ENCODE measurements at regions not wholly inside any gene's neighbourhood (a gene's known extent, or its start where the extent isn't known, plus 50 kb on each side); places are given as distances from the start of the nearest gene placed in this dataset.
"Not testable (repeated sequence)": the region's sequence is repeated elsewhere in the genome, so short reads cannot be mapped to it uniquely, and the experiment has no call there.

GRCh38 chr5:120326651-120327050 lies 137.4 kb upstream of the PRR16 start:
- no peak for DNase-seq (ENCODE audit: low spot score)

- DNase-seq (ENCODE audit: low spot score), result no peak
These were observed 136.9 kb upstream of the PRR16 start for GRCh38 chr5:120327180-120327579.

GRCh38 chr5:120329095-120329494 lies 135.0 kb upstream of the PRR16 start:
- DNase-seq (ENCODE audit: low spot score), result no peak

GRCh38 chr5:120330558-120330957 lies 133.5 kb upstream of the PRR16 start:
- DNase-seq (ENCODE audit: low spot score), result peak; percentile 5

GRCh38 chr5:120344181-120344580 lies 119.9 kb upstream of the PRR16 start:
- no peak for DNase-seq (ENCODE audit: low spot score)

GRCh38 chr5:120345947-120346346 lies 118.2 kb upstream of the PRR16 start:
- no peak for DNase-seq (ENCODE audit: low spot score)

- DNase-seq (ENCODE audit: low spot score), result not testable (repeated sequence)
These were observed 113.0 kb upstream of the PRR16 start for GRCh38 chr5:120351071-120351470.

GRCh38 chr5:120354126-120354525 lies 110.0 kb upstream of the PRR16 start:
- no peak for DNase-seq (ENCODE audit: low spot score)

GRCh38 chr5:120358949-120359348 lies 105.2 kb upstream of the PRR16 start:
- no peak for DNase-seq (ENCODE audit: low spot score)

- DNase-seq (ENCODE audit: low spot score), result no peak
These were observed 102.2 kb upstream of the PRR16 start for GRCh38 chr5:120361941-120362340.

- DNase-seq (ENCODE audit: low spot score), result no peak
These were observed 101.7 kb upstream of the PRR16 start for GRCh38 chr5:120362426-120362825.

- peak; percentile 47 for DNase-seq (ENCODE audit: low spot score)
These were observed 98.2 kb upstream of the PRR16 start for GRCh38 chr5:120365656-120366446.

- no peak for DNase-seq (ENCODE audit: low spot score)
These were observed 96.0 kb upstream of the PRR16 start for GRCh38 chr5:120367896-120368634.

- no peak for DNase-seq (ENCODE audit: low spot score)
These were observed 95.0 kb upstream of the PRR16 start for GRCh38 chr5:120368923-120369715.

GRCh38 chr5:120372899-120373298 lies 91.2 kb upstream of the PRR16 start:
- DNase-seq (ENCODE audit: low spot score), result no peak

GRCh38 chr5:120375248-120375647 lies 88.9 kb upstream of the PRR16 start:
- no peak for DNase-seq (ENCODE audit: low spot score)

GRCh38 chr5:120380644-120381043 lies 83.5 kb upstream of the PRR16 start:
- DNase-seq (ENCODE audit: low spot score), result no peak

- DNase-seq (ENCODE audit: low spot score), result no peak
These were observed 81.3 kb upstream of the PRR16 start for GRCh38 chr5:120382833-120383232.

- no peak for DNase-seq (ENCODE audit: low spot score)
These were observed 77.1 kb upstream of the PRR16 start for GRCh38 chr5:120386981-120387380.

GRCh38 chr5:120388016-120388781 lies 75.9 kb upstream of the PRR16 start:
- peak; percentile 12 for DNase-seq (ENCODE audit: low spot score)

- no peak for DNase-seq (ENCODE audit: low spot score)
These were observed 69.8 kb upstream of the PRR16 start for GRCh38 chr5:120394259-120394658.

All from umbilical cord (tissue), 1 donor.